Renal pelvis (tissue), 1 donor: ENCODE measurements at regions not wholly inside any gene's neighbourhood (a gene's known extent, or its start where the extent isn't known, plus 50 kb on each side); places are given as distances from the start of the nearest gene placed in this dataset.

Source experiments
- DNase-seq: peaks from one replicate; pipeline ENCODE4 v3.0.0-alpha.2; 2013

- DNase-seq = no peak
Measured at GRCh38 chr20:11041396-11041795, 367.6 kb upstream of the JAG1 start.

DNA sequence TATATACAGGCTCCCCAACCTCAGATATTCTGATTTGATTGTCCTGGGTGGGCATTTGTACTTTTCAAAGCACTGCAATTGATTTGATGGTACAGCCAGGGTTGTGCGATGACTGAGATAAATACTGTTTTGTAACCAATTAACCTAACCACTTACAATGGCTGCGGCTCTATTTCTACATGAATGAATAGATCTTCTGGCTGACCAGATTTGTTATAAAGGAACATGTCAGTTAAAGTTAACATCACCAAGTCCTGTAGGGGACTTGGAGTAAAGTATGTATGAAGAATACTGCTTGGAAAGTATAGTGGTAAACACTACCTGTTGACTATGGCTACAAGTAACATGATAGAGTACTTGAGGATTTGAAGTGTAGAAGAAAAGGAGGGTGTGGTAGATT, 369.2 kb upstream of the JAG1 start:
- DNase-seq = no peak

DNA sequence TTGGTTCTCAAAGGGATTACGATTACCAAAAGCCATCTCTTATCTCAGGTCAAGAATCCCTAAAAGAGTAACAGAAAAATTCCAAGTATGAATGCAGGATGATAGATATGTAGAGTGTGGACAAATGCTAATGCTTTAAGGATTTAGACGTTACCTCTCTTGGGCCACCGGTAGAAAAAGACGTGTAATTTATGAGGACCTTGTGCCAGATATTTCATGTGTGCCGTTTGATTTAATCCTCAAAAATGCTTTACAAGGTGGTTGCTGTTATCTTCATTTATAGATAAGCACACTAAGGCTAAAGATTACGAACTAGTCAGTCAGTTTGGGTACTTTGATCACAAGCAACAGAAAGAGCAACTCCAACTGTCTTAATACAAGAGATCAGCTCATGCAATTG, 370.8 kb upstream of the JAG1 start:
- no peak for DNase-seq

DNA sequence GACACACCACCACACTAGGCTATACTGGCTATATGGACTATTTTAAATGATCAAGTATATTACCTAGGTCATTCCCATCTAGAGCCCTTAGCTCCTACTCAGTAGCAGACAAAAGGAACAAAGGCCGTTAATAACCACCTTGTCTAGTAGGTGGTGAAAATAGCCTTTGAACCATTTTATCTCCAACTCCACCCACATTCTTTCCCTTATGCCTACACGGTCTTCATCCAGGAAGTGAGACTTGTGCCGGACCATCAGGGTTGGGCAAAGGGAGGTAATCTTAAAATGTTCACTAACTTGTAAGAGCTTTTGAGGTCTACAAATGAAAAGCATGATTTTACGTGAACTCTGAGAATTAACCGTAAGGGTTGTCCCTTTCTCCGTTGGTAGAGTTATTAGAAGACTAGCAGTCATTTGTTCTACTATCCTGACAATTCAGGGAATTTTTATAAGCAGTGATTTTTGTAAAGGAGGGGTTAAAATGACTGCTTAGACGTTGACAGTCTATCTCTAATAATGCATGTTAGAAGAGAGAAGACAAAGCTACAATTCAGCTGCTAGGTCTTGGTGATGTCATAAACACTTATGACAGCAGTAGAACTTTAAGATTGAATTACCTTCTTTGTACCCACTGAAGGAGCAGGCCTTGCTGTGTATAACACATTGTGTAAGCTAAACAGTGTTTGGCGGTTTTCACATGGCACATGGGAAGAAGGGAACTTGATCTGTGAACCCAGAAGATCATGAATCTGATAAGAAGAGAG, 371.8 kb upstream of the JAG1 start:
- no peak for DNase-seq

DNA sequence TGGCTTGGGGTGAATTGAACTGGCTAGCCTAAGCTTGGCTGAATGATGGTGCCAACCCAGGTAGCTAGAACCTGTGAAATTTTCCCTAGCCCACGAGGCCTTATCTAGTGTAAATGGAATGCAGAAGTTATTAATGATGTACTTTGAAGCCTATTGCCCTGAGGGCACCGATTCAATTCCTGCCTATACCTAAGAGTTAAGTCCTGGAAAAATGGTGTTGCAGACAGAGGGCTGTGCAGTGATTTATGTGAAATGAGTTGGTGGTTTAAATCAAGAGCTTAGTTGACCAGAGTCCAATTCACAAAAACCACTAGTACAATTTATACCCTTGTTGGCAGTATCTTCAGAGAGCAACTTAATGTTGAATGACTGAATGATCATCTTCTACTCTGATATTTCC, 373.8 kb upstream of the JAG1 start:
- DNase-seq = no peak

DNA sequence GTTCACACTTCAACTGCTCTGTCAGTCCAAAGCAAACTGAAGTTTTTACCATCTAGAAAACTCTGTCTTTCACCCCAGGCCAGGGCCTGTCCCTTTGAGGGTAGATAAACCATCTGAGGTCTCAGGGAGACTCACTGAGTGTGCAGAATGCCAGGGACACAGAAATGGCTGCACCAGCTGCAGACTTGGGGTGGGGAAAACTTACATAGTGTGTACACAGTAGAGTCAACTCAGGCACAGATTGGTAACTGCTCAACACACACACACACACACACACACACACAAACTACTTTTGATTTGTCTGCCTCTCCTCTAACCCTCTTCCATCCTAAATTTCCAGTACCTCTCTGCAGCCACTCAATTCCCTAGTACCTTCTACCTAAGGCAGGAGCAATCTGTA, 374.9 kb upstream of the JAG1 start:
- no peak for DNase-seq

DNA sequence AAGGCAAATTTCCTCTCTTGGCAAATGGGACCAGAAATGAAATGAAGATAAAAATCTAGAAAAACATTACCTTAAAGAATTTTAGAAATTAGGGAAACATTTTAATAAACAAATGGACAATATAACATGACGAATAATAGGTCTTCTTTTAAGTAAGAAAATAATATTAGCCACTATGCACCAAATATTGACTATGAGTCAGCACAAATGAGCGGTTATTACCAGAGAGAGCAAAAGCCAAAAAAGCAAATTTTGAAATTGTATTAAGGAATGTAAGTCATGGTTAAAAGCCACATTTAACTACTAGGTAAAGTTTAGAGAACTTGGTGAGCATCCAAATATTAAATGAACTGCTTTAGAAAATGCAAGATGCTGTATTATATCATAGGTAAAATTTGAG, 376.6 kb upstream of the JAG1 start:
- no peak for DNase-seq

GRCh38 chr20:11051136-11051535, 377.3 kb upstream of the JAG1 start:
- DNase-seq = no peak

GRCh38 chr20:11053310-11053709, 379.5 kb upstream of the JAG1 start:
- DNase-seq = no peak

- no peak for DNase-seq
Measured at GRCh38 chr20:11054266-11054993, 380.6 kb upstream of the JAG1 start.

DNA sequence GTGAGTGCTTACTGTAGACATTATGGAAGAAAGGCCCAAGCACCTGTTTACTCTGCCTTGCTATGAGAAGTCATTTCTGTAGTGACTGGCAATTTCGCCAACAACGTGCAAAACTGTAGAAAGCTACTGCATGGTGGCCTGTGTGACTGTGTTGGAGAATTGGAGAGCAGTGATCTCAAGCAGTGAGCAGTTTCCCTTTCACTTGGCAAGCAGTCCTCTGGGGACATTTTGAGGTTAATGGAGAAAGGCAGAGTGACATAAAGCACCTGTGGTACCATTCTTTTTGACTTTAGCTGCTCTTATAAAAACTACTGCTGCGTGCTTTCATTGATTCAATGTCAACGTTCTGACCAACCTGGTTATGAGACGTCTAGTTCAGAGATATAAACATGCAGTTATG, 382.6 kb upstream of the JAG1 start:
- no peak for DNase-seq

- DNase-seq = no peak
Measured at GRCh38 chr20:11057624-11058023, 383.8 kb upstream of the JAG1 start.

GRCh38 chr20:11059659-11060058, 385.9 kb upstream of the JAG1 start:
- DNase-seq = no peak

DNA sequence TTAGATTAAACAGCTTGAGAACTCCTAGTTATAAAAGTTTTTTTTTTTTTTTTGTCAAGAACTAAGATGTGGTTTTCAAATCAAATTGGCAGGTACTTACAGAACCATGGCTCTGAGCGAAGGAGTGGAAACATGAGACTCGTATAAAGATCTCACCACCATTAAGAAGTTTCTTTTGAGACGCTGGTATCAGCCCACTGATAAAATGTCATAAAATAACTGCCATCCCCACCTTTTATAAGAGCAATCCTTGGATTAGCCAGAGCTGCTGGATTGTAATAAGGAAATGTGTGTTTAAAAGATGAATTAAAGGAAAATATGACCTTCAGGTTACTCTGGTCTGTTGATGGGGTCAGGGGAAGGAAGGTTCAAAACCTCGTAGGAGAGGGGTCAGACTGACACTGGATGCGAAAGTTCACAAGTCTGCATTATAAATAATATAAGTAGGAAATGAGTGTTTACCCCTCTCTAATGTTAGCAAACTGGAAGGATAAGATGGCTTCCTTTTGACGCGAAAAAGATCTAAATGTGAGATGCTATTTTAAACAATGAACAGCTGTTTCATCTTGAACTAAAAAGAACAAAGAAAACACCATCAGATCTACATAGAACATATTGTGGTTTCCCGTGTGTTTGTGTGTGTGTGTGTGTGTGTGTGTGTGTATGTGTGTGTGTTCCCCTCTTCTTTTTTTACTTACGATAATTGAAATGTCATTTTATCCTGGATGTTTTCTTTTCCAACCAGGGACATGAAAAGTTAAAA, 386.8 kb upstream of the JAG1 start:
- no peak for DNase-seq

DNA sequence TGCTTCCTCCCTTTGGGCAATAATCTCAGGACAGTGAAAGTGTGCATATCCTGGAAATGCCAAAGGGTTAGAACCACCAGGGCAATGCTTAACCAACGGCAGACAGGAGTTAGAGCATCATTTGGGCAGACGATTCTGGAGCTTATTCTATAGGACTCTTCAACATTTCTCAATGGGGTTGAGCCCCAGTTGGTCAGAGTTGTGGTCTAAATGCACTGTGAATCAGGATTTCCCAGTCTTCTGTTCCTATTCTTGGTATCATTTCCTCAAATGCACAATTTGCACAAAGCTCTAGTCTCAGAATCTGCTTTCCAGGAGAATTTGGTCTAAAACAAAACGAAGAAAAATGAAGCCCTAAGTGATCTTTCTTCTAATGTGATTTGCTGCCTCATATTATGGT, 389.6 kb upstream of the JAG1 start:
- DNase-seq = no peak

DNA sequence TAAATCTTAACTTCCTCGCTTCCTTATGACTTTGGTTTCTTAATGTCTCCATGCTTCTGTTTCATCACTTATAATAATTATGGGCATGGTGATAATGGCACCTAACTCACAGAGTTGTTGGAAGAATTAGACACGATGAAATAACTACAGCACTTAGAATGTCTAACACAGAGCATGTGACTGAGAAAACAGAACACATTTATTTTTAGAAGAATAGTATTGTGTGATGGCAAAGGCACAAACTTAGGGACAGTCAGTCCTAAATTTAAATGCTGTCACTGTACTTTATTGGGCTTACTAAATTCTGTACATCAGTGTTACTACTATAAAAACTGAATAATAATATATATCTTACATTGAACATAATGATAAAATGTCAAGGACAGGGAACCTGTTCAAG, 391.1 kb upstream of the JAG1 start:
- DNase-seq = no peak

GRCh38 chr20:11067359-11067758, 393.6 kb upstream of the JAG1 start:
- DNase-seq = no peak

DNA sequence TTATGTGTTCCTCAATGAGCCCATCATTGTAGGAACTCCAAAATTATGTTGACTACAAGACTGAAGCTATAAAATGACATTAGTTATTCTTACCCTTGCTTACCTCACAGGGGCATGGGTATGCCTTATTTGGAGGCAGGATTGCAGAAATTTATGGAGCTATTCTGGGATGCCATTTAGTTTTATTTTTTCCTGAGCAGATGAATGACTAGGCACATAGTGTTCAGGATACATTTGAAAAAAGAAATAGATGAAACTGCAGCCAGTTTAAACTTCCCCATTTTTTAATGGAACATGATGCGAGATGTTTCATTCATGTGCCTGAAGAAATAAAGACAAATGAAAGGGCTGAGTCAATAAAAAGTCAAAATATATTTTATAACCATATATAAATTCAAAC, 399.2 kb upstream of the JAG1 start:
- no peak for DNase-seq

DNA sequence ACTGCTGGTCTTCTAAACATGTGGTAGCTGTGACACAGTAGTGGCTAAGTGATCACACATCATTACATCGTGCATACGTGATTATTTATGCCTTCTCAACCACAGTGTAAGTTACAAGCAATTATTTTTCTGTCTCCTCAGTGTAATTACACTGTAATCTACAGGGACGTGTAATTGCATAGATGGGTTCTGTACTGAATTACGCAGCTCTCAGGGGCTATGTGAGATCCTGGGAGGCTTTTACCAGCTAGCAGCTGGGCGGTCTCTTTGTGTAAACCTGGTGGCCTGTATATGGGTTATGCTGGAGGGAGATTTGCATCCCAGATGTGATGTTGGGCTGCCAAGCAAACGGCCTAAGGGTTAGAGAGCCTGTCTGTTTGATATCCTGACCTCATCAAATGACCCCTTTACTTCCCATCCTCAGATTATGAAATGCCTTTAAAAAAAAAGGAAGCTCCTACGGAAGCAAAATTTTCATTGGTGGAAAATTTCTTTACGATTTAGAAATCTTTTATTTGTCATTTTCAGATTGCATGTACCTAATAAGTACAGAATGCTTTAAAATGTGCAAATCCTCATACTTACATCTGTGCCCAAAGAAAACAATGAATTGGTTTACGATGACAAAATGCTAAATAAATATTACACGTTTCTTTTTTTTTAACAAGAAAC, 402.8 kb upstream of the JAG1 start:
- no peak for DNase-seq

- no peak for DNase-seq
Measured at GRCh38 chr20:11077226-11077625, 403.4 kb upstream of the JAG1 start.

GRCh38 chr20:11080010-11080409, 406.2 kb upstream of the JAG1 start:
- no peak for DNase-seq

- no peak for DNase-seq
Measured at GRCh38 chr20:11080781-11081377, 407.1 kb upstream of the JAG1 start.
